Chondrocyte (in vitro differentiated cells): ENCODE measurements at regions not wholly inside any gene's neighbourhood (a gene's known extent, or its start where the extent isn't known, plus 50 kb on each side); places are given as distances from the start of the nearest gene placed in this dataset.

Source experiments
- DNase-seq: peaks from one replicate; pipeline ENCODE4 v3.0.0; 2021; ENCODE audit warnings: mixed read lengths, low spot score
- H3K27ac Mint-ChIP-seq: one replicate; pipeline ENCODE4 v1.8.0; 2021; ENCODE audit warnings: mild to moderate bottlenecking, moderate library complexity, mixed read lengths; ENCODE audit not compliant: unreplicated experiment
- H3K27me3 Mint-ChIP-seq: 2 replicates; pipeline ENCODE4 v1.8.0; 2021; ENCODE audit warnings: low read depth, mixed read lengths
- H3K36me3 Mint-ChIP-seq: 2 replicates; pipeline ENCODE4 v1.8.0; 2021; ENCODE audit warnings: low read depth, mixed read lengths
- H3K4me1 Mint-ChIP-seq: 2 replicates; pipeline ENCODE4 v1.8.0; 2021; ENCODE audit warnings: low read depth, mild to moderate bottlenecking, mixed read lengths
- H3K4me3 Mint-ChIP-seq: one replicate; pipeline ENCODE4 v1.8.0; 2021; ENCODE audit warnings: mild to moderate bottlenecking, moderate library complexity, mixed read lengths; ENCODE audit not compliant: unreplicated experiment
- H3K9me3 Mint-ChIP-seq: 2 replicates; pipeline ENCODE4 v1.8.0; 2021; ENCODE audit warnings: low read depth, mixed read lengths
- TF ChIP-seq, protein P1 (sequence below): fragments of 200-600 bp; sonication (generic); IDR thresholded peaks from 2 replicates; pipeline ENCODE4 v1.5.0; 2021; ENCODE audit warnings: antibody characterized with exemption, mild to moderate bottlenecking, moderate library complexity

DNA sequence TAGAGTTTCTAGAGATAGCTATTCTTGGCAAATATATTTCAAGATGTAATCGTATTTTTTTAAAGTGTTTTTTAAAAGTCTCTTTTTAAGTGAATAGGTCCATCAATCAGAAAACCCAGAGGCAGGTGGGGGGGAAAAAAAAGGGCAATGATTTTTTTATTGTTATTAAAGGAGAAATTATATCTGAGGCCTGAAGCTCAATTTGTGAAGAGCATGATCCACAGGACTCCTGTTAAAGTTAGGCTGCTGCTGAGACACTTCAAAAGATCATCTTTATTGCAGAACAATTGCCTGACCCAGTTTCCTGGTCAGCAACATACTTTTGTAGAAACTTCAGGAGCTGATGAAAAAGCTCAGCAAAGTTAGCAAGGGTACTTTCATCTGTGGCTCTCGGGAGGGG, 326.2 kb downstream of the RASEF start:
- H3K4me1 Mint-ChIP-seq = no peaks in the 10 kb centered on the region
- DNase-seq = no peak
- TF ChIP-seq, protein P1, sequence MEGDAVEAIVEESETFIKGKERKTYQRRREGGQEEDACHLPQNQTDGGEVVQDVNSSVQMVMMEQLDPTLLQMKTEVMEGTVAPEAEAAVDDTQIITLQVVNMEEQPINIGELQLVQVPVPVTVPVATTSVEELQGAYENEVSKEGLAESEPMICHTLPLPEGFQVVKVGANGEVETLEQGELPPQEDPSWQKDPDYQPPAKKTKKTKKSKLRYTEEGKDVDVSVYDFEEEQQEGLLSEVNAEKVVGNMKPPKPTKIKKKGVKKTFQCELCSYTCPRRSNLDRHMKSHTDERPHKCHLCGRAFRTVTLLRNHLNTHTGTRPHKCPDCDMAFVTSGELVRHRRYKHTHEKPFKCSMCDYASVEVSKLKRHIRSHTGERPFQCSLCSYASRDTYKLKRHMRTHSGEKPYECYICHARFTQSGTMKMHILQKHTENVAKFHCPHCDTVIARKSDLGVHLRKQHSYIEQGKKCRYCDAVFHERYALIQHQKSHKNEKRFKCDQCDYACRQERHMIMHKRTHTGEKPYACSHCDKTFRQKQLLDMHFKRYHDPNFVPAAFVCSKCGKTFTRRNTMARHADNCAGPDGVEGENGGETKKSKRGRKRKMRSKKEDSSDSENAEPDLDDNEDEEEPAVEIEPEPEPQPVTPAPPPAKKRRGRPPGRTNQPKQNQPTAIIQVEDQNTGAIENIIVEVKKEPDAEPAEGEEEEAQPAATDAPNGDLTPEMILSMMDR = no peak
- H3K9me3 Mint-ChIP-seq = no peaks in the 10 kb centered on the region
- peaks cover 3% of the 10 kb centered on the region for H3K27me3 Mint-ChIP-seq
- H3K4me3 Mint-ChIP-seq = no peak overlapping the region
- no peak overlapping the region for H3K27ac Mint-ChIP-seq
- H3K36me3 Mint-ChIP-seq = no peaks in the 10 kb centered on the region

DNA sequence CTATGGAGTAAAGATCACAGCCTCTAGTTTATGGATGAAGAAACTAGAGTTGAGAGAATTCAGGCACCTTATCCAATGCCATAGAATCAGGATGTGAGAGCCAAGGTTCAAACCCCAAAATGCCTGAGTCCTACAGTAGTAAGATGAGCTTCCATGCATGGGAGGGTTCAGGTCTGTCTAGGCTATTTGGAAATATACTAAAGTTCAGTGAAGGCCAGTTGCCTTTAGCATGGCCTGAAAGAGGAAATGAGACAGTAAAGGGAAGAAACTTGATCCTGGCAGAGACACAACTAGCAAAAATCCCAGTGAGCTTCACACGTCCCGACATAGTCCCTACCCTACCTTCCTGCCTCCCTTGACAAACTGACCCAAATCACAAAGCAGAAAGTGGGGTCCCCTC, 317.0 kb downstream of the RASEF start:
- H3K36me3 Mint-ChIP-seq = no peaks in the 10 kb centered on the region
- no peak overlapping the region for H3K27ac Mint-ChIP-seq
- H3K9me3 Mint-ChIP-seq = no peaks in the 10 kb centered on the region
- H3K4me3 Mint-ChIP-seq = no peak overlapping the region
- TF ChIP-seq, protein P1 = no peak
- no peaks in the 10 kb centered on the region for H3K27me3 Mint-ChIP-seq
- H3K4me1 Mint-ChIP-seq = no peaks in the 10 kb centered on the region
- no peak for DNase-seq

DNA sequence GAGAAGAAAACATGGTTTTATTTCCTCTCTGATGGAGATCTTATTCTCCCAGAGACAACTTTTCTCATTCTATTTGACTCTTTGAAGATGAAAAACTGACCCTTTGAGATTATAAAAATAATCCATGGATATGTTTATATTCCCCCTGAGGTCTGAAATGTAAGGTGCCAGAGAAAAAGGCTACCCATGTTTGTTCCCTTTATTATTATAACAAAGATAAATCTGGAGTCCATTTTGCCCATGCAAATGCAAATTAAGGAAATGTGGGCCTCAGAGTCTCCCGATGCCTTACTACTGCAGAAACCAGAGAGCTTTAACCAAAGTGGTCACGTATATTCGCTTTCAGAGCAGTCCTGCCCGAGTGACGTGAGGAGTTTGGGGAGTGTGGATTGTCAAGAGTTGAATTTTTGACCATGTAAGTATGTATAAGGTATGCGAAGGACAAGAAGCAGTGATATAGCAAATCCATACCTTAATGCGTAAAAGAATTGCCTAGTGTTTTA, 312.5 kb downstream of the RASEF start:
- no peak for DNase-seq
- Mint-ChIP-seq H3K4me1 (no peaks in the 10 kb centered on the region), H3K4me3 (no peak overlapping the region), H3K36me3 (no peaks in the 10 kb centered on the region), H3K27me3 (no peaks in the 10 kb centered on the region), H3K27ac (no peak overlapping the region), H3K9me3 (no peaks in the 10 kb centered on the region)
- TF ChIP-seq, protein P1 = no peak

DNA sequence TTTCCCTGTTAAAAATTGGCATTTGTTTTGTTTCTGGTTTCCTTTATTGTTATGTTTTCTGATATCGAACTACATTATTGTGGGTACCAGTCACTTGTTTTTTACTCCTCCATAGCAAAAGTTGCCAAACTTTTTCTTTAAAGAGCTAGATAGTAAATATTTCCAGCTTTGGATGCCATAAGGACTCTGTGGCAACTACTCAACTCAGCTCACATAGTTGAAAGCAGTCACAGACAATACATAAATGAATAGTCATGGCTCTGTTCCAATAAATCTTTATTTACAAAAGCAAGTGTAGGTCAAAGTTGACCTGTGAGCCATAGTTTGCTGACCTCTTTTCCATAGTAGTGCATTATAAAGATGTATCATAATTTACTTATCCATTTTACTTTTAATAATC, 305.0 kb downstream of the RASEF start:
- peaks cover 5% of the 10 kb centered on the region for H3K27me3 Mint-ChIP-seq
- H3K27ac Mint-ChIP-seq = no peak overlapping the region
- TF ChIP-seq, protein P1 = no peak
- H3K36me3 Mint-ChIP-seq = no peaks in the 10 kb centered on the region
- H3K4me3 Mint-ChIP-seq = no peak overlapping the region
- H3K4me1 Mint-ChIP-seq = no peaks in the 10 kb centered on the region
- peaks cover 2% of the 10 kb centered on the region for H3K9me3 Mint-ChIP-seq
- DNase-seq = no peak

DNA sequence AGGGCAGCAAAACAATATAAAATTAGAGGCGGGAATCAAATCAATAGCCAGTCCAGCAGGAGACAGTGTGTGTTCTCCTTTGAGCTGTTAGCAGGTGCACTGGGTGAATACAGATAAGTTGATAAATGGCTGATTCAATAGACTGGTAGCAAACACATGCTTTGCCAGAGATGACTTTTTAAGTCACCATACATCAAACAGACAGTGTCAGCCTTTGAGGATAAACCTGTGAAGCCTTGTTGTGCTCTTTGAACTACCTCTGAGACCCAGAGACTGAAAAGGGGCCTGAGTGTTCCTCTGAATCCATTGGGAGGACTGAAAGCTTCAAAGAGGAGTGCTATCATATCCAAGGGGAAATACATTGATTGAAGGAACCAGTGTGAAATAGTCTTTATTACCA, 301.9 kb downstream of the RASEF start:
- H3K27ac Mint-ChIP-seq = no peak overlapping the region

More for the DNA sequence above, 301.9 kb downstream of the RASEF start:
- Mint-ChIP-seq H3K9me3 (peaks cover 2% of the 10 kb centered on the region), H3K4me1 (no peaks in the 10 kb centered on the region), H3K4me3 (no peak overlapping the region), H3K27me3 (peaks cover 5% of the 10 kb centered on the region), H3K36me3 (no peaks in the 10 kb centered on the region)
- TF ChIP-seq, protein P1 = no peak
- DNase-seq = no peak
